GM12878 (cell line): ENCODE measurements at regions not wholly inside any gene's neighbourhood (a gene's known extent, or its start where the extent isn't known, plus 50 kb on each side); places are given as distances from the start of the nearest gene placed in this dataset.
"Not testable (repeated sequence)": the region's sequence is repeated elsewhere in the genome, so short reads cannot be mapped to it uniquely, and the experiment has no call there.

Experiments used
- ATAC-seq: fragments of 200-7000 bp; cut with Tn5 transposase; 3 replicates; pipeline ENCODE4 v1.9.1; 2020; ENCODE audit warnings: mild to moderate bottlenecking, moderate library complexity
- BruUV-seq: library from RNA; stranded (reverse); fragments of 400-500 nt; replicated peaks from 2 replicates; lab custom pipeline; 2021; lab: Mats Ljungman, UMichigan
- CTCF ChIA-PET: fragments of 300-600 bp; sonication (Branson Sonifier 250); formaldehyde crosslinking; extraction: SDS; loops from one replicate; lab custom pipeline; 2021; ENCODE audit warnings: inconsistent platforms; lab: Yijun Ruan, JAX
- POLR2A ChIA-PET: fragments of 350-600 bp; formaldehyde crosslinking; extraction: SDS; loops from one replicate; lab custom pipeline; 2021; ENCODE audit warnings: inconsistent platforms; lab: Charles Lee
- RAD21 ChIA-PET: fragments of 300-600 bp; sonication (Branson Sonifier 250); formaldehyde crosslinking; loops from one replicate; lab custom pipeline; 2023; ENCODE audit warnings: antibody characterized with exemption; ENCODE audit not compliant: unreplicated experiment; lab: Charles Lee
- SMC1A ChIA-PET: fragments of 300-600 bp; sonication (Branson Sonifier 250); formaldehyde crosslinking; loops from one replicate; lab custom pipeline; 2023; ENCODE audit not compliant: unreplicated experiment, uncharacterized antibody; lab: Charles Lee
- DNase-seq: peaks from one replicate; pipeline ENCODE4 v3.0.0-alpha.2; 2011; ENCODE audit warnings: low read depth, low spot score
- FAIRE-seq: peaks from 3 replicates; lab custom pipeline; 2011; peaks lifted over from hg19 to GRCh38; lab: Jason Lieb, UNC
- H2AFZ ChIP-seq: 2 replicates; pipeline ENCODE4 v1.6.0; 2011; ENCODE audit warnings: low read depth, low read length, control low read depth; ENCODE audit not compliant: control insufficient read depth
- H3K27ac ChIP-seq: 2 replicates; pipeline ENCODE4 v1.5.1; 2011; ENCODE audit warnings: control low read depth; ENCODE audit not compliant: control insufficient read depth, insufficient read depth
- H3K27me3 ChIP-seq, 2 experiments: replicated peaks in 1 of 2; 2 replicates each; pipeline versions ENCODE4 v1.6.0 to v1.6.1; 2011; ENCODE audit warnings: low read length in 1 of 2; ENCODE audit not compliant: control insufficient read depth in 2 of 2, insufficient read depth in 2 of 2
- H3K36me3 ChIP-seq, 2 experiments: 2 replicates each; pipeline ENCODE4 v1.5.1; 2011; ENCODE audit warnings: low read length in 1 of 2; ENCODE audit not compliant: control insufficient read depth in 2 of 2, insufficient read depth in 2 of 2
- H3K4me1 ChIP-seq: 2 replicates; pipeline ENCODE4 v1.6.1; 2011; ENCODE audit warnings: mild to moderate bottlenecking, low read length, moderate library complexity, mixed read lengths; ENCODE audit not compliant: control insufficient read depth, insufficient read depth
- H3K4me2 ChIP-seq: 2 replicates; pipeline ENCODE4 v1.6.0; 2011; ENCODE audit warnings: control low read depth; ENCODE audit not compliant: control insufficient read depth, insufficient read depth
- H3K4me3 ChIP-seq: fragments of 200-600 bp; sonication (generic); 2 replicates; pipeline ENCODE4 v1.5.1; 2016
- H3K79me2 ChIP-seq: 2 replicates; pipeline ENCODE4 v1.6.0; 2011; ENCODE audit warnings: low read length; ENCODE audit not compliant: control insufficient read depth, insufficient read depth
- H3K9ac ChIP-seq: 2 replicates; pipeline ENCODE4 v1.8.0; 2011; ENCODE audit warnings: low read length, control low read depth, mixed read lengths; ENCODE audit not compliant: control insufficient read depth, insufficient read depth
- H3K9me3 ChIP-seq: replicated peaks from 3 replicates; pipeline ENCODE4 v1.5.1; 2011; ENCODE audit warnings: mild to moderate bottlenecking, low read length; ENCODE audit not compliant: control insufficient read depth, insufficient read depth
- H4K20me1 ChIP-seq: 2 replicates; pipeline ENCODE4 v1.6.0; 2011; ENCODE audit not compliant: control insufficient read depth, insufficient read depth
- CBX5 ChIP-seq: sonication (generic); IDR thresholded peaks from 2 replicates; pipeline ENCODE4 v1.6.1; 2016; ENCODE audit warnings: low read depth, moderate library complexity, mild to moderate bottlenecking, inconsistent platforms
- CUX1 ChIP-seq: IDR thresholded peaks from 2 replicates; pipeline ENCODE4 v1.6.1; 2012; ENCODE audit warnings: improper control_type of control experiment, low read depth, low read length; ENCODE audit not compliant: insufficient replicate concordance
- EED ChIP-seq: sonication (generic); IDR thresholded peaks from 2 replicates; pipeline ENCODE4 v1.6.1; 2016; ENCODE audit warnings: antibody characterized with exemption, low read depth
- HSF1 ChIP-seq: fragments of 150-350 bp; IDR thresholded peaks from 2 replicates; pipeline ENCODE4 v1.6.1; 2014; ENCODE audit warnings: mild to moderate bottlenecking, low read depth, low read length
- RFX5 ChIP-seq: IDR thresholded peaks from 2 replicates; pipeline ENCODE4 v1.6.1; 2011; ENCODE audit warnings: low read depth, low read length, improper control_type of control experiment
- SUZ12 ChIP-seq: fragments of 200-600 bp; sonication (generic); IDR thresholded peaks from one replicate; pipeline ENCODE4 v1.6.1; 2018; ENCODE audit warnings: antibody characterized with exemption, mild to moderate bottlenecking; ENCODE audit not compliant: unreplicated experiment
- YBX1 ChIP-seq: fragments of 450-650 bp; IDR thresholded peaks from 2 replicates; pipeline ENCODE4 v1.6.1; 2016; ENCODE audit warnings: antibody characterized with exemption
- WGBS: methylation state at CpG from one replicate; pipeline ENCODE4 v1.1.6; 2016; ENCODE audit warnings: low lambda C conversion rate; ENCODE audit not compliant: insufficient replicate concordance, insufficient coverage; ENCODE audit errors: missing lambda C conversion rate; 5-methylcytosine and 5-hydroxymethylcytosine counted together
- in situ Hi-C: fragments of 300-500 bp; cut with MboI; formaldehyde crosslinking; loops from 9 replicates; pipeline ENCODE4 v1.14.3; 2018; ENCODE audit warnings: mixed read lengths
- intact Hi-C: fragments of 100-400 bp; cut with micrococcal nuclease; formaldehyde crosslinking; loops from one replicate; pipeline ENCODE4 v1.14.2; 2022; ENCODE audit not compliant: unreplicated experiment

GRCh38 chr1:96466842-96467241 lies 254.7 kb upstream of the PTBP2 start (continued):
- TF ChIP-seq HSF1, result no peak

- BruUV-seq, H3K36me3 ChIP-seq, H4K20me1 ChIP-seq, FAIRE-seq, H3K27me3 ChIP-seq, ATAC-seq, H3K4me3 ChIP-seq, in situ Hi-C loops, H3K79me2 ChIP-seq, H3K27ac ChIP-seq, H3K9ac ChIP-seq, H3K9me3 ChIP-seq, SMC1A ChIA-PET, CTCF ChIA-PET, H3K4me1 ChIP-seq, RAD21 ChIA-PET, H3K4me2 ChIP-seq, DNase-seq, H2AFZ ChIP-seq, POLR2A ChIA-PET, intact Hi-C loops: not testable (repeated sequence)
- 74% methylated on average over 6 of the region's 24 CpGs for WGBS
Observed at GRCh38 chr1:96469726-96470125, 251.9 kb upstream of the PTBP2 start.

- Histone ChIP-seq H3K79me2 (no peaks in the 10 kb centered on the region), H2AFZ (no peak overlapping the region), H3K4me2 (no peak overlapping the region), H3K27me3 (no peaks in the 10 kb centered on the region), H3K4me3 (no peak overlapping the region), H3K36me3 (no peaks in the 10 kb centered on the region), H3K9ac (no peak overlapping the region), H3K4me1 (no peaks in the 10 kb centered on the region), H3K9me3 (no peaks in the 10 kb centered on the region), H3K27ac (no peak overlapping the region), H4K20me1 (no peaks in the 10 kb centered on the region)
- ChIA-PET CTCF (no interaction called here), POLR2A (no interaction called here), RAD21 (interaction anchor here (0.6 kb wide), 1 partner anchor 852 kb away, joined by 3 read pairs; no protein-coding TSS in a partner anchor), SMC1A (no interaction called here)
- ATAC-seq, result no peak
- FAIRE-seq, result no peak
- in situ Hi-C loops, result no loop called here
- intact Hi-C loops, result no loop called here
- DNase-seq, result no peak
- BruUV-seq, result no TSS peak
- no peak for TF ChIP-seq SUZ12
- no peak for TF ChIP-seq EED
- no peak for TF ChIP-seq CUX1
- no peak for TF ChIP-seq RFX5
- TF ChIP-seq CBX5, result no peak
- TF ChIP-seq YBX1, result no peak
Observed at GRCh38 chr1:96472471-96472870, 249.1 kb upstream of the PTBP2 start.
